ENCODE measurements at regions not wholly inside any gene's neighbourhood (a gene's known extent, or its start where the extent isn't known, plus 50 kb on each side); places are given as distances from the start of the nearest gene placed in this dataset.

GRCh38 chr4:53959343-53960120 lies 104.9 kb downstream of the CHIC2 start:
- DNase-seq: no peak
- Histone ChIP-seq H3K4me3 (no peak overlapping the region), H3K4me1 (peaks cover 13% of the 10 kb centered on the region), H3K9me3 (no peaks in the 10 kb centered on the region), H3K27ac (no peak overlapping the region), H3K27me3 (no peaks in the 10 kb centered on the region), H3K36me3 (ENCODE audit: low read depth, missing control alignments) (no peaks in the 10 kb centered on the region)
- intact Hi-C loops (cut with DNase I; ENCODE audit: low total_unique reads): no loop called here
- 88 to 94% methylated on average over 16 of the region's 16 CpGs for WGBS, 2 donors
- TF ChIP-seq CTCF (IDR thresholded peaks at IDR 0.05) (no peak), POLR2A (IDR thresholded peaks at IDR 0.05) (no peak)

- no peaks in the 10 kb centered on the region for H3K9me3 ChIP-seq
- H3K4me3 ChIP-seq: no peak overlapping the region
- no peaks in the 10 kb centered on the region for H3K27me3 ChIP-seq
- no peaks in the 10 kb centered on the region for H3K36me3 ChIP-seq (ENCODE audit: low read depth, missing control alignments)
- DNase-seq: no peak
- H3K4me1 ChIP-seq: peaks cover 2% of the 10 kb centered on the region
- no peak overlapping the region for H3K27ac ChIP-seq
- no peak for TF ChIP-seq POLR2A (IDR thresholded peaks at IDR 0.05)
- no peak for TF ChIP-seq CTCF (IDR thresholded peaks at IDR 0.05)
- intact Hi-C loops (cut with DNase I; ENCODE audit: low total_unique reads): no loop called here
Measured at GRCh38 chr4:53956454-53956853, 108.0 kb downstream of the CHIC2 start.

- Histone ChIP-seq H3K4me1 (peaks cover 2% of the 10 kb centered on the region), H3K27ac (no peak overlapping the region), H3K36me3 (ENCODE audit: low read depth, missing control alignments) (no peaks in the 10 kb centered on the region), H3K27me3 (no peaks in the 10 kb centered on the region), H3K4me3 (no peak overlapping the region), H3K9me3 (no peaks in the 10 kb centered on the region)
- intact Hi-C loops (cut with DNase I; ENCODE audit: low total_unique reads): no loop called here
- 68 to 82% methylated on average over 5 of the region's 5 CpGs for WGBS, 2 donors
- TF ChIP-seq POLR2A (IDR thresholded peaks at IDR 0.05): no peak
- no peak for TF ChIP-seq CTCF (IDR thresholded peaks at IDR 0.05)
- DNase-seq: no peak
Measured at GRCh38 chr4:53956053-53956452, 108.4 kb downstream of the CHIC2 start.

- no peaks in the 10 kb centered on the region for H3K4me1 ChIP-seq
- intact Hi-C loops (cut with DNase I; ENCODE audit: low total_unique reads): no loop called here
- no peak overlapping the region for H3K4me3 ChIP-seq
- TF ChIP-seq CTCF (IDR thresholded peaks at IDR 0.05) (no peak), POLR2A (IDR thresholded peaks at IDR 0.05) (no peak)
- H3K27ac ChIP-seq: no peak overlapping the region
- no peaks in the 10 kb centered on the region for H3K36me3 ChIP-seq (ENCODE audit: low read depth, missing control alignments)
- no peaks in the 10 kb centered on the region for H3K9me3 ChIP-seq
- no peaks in the 10 kb centered on the region for H3K27me3 ChIP-seq
- DNase-seq: no peak
- 90% methylated on average over 4 of the region's 4 CpGs for whole genome bisulfite sequencing, 2 donors
Measured at GRCh38 chr4:53951414-53951813, 113.0 kb downstream of the CHIC2 start.
